ENCODE measurements at regions not wholly inside any gene's neighbourhood (a gene's known extent, or its start where the extent isn't known, plus 50 kb on each side); places are given as distances from the start of the nearest gene placed in this dataset.

DNA sequence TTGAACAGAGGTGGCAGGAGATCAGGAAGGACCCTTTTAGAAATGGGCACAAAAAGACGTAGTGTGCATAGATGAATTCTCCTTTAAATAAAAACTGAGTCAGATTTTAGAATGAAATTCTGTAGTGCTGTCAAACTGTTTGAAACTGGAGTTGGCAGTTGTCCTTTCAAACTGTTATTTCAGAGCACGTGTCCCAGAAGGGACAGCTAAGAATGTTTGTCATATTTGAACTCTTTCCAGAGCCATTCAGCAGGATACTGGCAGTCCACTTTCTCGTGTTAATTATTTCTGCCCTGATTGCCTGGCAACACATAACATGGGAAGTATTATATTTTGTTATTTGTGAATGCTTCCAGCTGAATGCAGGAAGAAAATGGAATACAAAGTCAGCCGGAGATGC, 212.3 kb upstream of the DPYD start:
- no peaks in the 10 kb centered on the region for H3K36me3 Mint-ChIP-seq (ENCODE audit: low read depth)
- CTCF ChIA-PET: no interaction called here

DNA sequence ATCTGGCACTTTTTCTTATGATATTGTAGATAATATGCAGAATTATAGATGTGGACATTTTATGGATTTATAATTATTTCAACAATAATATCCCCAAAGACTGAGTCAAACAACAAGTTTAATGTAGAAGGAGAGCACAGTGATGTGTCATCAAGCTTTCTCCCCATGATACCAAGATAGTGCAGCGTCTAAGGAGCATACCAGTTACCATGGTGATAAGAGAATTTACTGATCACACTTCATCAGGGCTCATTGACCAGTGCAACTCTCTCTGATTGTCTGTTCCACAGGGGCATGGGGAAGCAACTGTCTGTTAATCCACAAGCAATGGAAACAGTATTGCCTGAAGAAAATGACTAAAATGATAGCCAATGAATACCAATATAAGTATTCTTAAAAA, 209.6 kb upstream of the DPYD start:
- CTCF ChIA-PET: no interaction called here
- H3K36me3 Mint-ChIP-seq (ENCODE audit: low read depth): no peaks in the 10 kb centered on the region
- no peak for DNase-seq

More for the DNA sequence above, 212.3 kb upstream of the DPYD start:
- POLR2A ChIA-PET: interaction anchor here (0.6 kb wide), 1 partner anchor 829 kb away, joined by 3 read pairs; no protein-coding TSS in a partner anchor
- TF ChIP-seq, protein P1, sequence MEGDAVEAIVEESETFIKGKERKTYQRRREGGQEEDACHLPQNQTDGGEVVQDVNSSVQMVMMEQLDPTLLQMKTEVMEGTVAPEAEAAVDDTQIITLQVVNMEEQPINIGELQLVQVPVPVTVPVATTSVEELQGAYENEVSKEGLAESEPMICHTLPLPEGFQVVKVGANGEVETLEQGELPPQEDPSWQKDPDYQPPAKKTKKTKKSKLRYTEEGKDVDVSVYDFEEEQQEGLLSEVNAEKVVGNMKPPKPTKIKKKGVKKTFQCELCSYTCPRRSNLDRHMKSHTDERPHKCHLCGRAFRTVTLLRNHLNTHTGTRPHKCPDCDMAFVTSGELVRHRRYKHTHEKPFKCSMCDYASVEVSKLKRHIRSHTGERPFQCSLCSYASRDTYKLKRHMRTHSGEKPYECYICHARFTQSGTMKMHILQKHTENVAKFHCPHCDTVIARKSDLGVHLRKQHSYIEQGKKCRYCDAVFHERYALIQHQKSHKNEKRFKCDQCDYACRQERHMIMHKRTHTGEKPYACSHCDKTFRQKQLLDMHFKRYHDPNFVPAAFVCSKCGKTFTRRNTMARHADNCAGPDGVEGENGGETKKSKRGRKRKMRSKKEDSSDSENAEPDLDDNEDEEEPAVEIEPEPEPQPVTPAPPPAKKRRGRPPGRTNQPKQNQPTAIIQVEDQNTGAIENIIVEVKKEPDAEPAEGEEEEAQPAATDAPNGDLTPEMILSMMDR (IDR thresholded peaks at IDR 0.05): no peak
- no peak for ATAC-seq
- Mint-ChIP-seq H3K27ac (no peak overlapping the region), H3K4me1 (ENCODE audit: low read depth) (no peaks in the 10 kb centered on the region), H3K27me3 (no peaks in the 10 kb centered on the region), H3K4me3 (no peak overlapping the region), H3K9me3 (no peaks in the 10 kb centered on the region)
- intact Hi-C loops (cut with micrococcal nuclease): no loop called here
- no peak for DNase-seq

DNA sequence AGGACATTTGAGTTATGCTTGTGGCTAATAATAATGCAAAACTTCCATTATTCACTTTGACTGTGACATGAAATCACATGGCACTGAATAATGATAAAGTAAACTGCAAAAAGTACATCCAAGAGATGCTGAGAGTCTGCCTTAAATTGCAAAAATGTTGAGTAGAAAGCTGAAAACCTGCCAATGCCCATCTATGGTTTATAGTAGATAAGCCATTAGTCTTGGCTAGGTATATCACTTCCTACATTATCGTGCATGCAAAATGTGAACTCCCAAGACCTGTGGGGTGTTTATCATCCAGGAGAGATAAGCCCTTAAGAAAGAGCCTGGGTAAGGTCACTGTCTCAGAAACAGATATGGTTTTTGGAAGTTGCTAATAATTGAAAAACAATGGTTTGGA, 208.7 kb upstream of the DPYD start:
- intact Hi-C loops (cut with micrococcal nuclease): no loop called here
- TF ChIP-seq, protein P1 (IDR thresholded peaks at IDR 0.05): no peak
- H3K36me3 Mint-ChIP-seq (ENCODE audit: low read depth): no peaks in the 10 kb centered on the region
- POLR2A ChIA-PET: interaction anchor here (1.0 kb wide), 1 partner anchor 10 kb away, joined by 3 read pairs; no protein-coding TSS in a partner anchor
- CTCF ChIA-PET: interaction anchor here (1.0 kb wide), 1 partner anchor 10 kb away, joined by 3 read pairs; no protein-coding TSS in a partner anchor
- H3K4me3 Mint-ChIP-seq: no peak overlapping the region
- no peaks in the 10 kb centered on the region for H3K27me3 Mint-ChIP-seq
- DNase-seq: no peak
- H3K27ac Mint-ChIP-seq: no peak overlapping the region
- no peaks in the 10 kb centered on the region for H3K4me1 Mint-ChIP-seq (ENCODE audit: low read depth)
- H3K9me3 Mint-ChIP-seq: no peaks in the 10 kb centered on the region
- no peak for ATAC-seq

More for the DNA sequence above, 209.6 kb upstream of the DPYD start:
- no peak overlapping the region for H3K4me3 Mint-ChIP-seq
- no peak for ATAC-seq
- POLR2A ChIA-PET: interaction anchor here (1.0 kb wide), 1 partner anchor 11 kb away, joined by 3 read pairs; no protein-coding TSS in a partner anchor
- no peaks in the 10 kb centered on the region for H3K27me3 Mint-ChIP-seq
- no peak overlapping the region for H3K27ac Mint-ChIP-seq
- TF ChIP-seq, protein P1 (IDR thresholded peaks at IDR 0.05): no peak
- H3K4me1 Mint-ChIP-seq (ENCODE audit: low read depth): no peaks in the 10 kb centered on the region
- intact Hi-C loops (cut with micrococcal nuclease): no loop called here
- H3K9me3 Mint-ChIP-seq: no peaks in the 10 kb centered on the region

DNA sequence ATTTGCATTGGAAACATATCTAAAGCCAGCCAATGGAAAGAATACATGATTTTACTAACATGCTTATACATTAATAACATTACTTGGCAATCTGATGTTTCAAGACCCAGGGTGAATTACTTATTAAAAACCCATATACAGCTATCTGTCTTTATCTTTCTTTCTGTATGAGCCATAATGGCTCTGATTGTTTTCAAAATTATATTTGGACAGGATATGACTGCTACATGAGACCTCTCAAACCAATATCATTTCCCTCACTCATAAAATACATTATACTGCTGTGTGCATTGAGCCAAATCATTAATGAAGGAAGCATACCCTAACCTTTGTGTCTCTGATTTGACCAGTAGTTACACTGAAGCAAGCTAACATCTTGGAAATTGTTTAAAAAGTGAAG, 205.9 kb upstream of the DPYD start:
- Mint-ChIP-seq H3K27ac (no peak overlapping the region), H3K36me3 (ENCODE audit: low read depth) (no peaks in the 10 kb centered on the region), H3K4me3 (no peak overlapping the region), H3K27me3 (no peaks in the 10 kb centered on the region), H3K9me3 (no peaks in the 10 kb centered on the region), H3K4me1 (ENCODE audit: low read depth) (no peaks in the 10 kb centered on the region)
- ATAC-seq: no peak
- DNase-seq: no peak
- ChIA-PET CTCF (no interaction called here), POLR2A (no interaction called here)
- TF ChIP-seq, protein P1 (IDR thresholded peaks at IDR 0.05): no peak
- intact Hi-C loops (cut with micrococcal nuclease): no loop called here

DNA sequence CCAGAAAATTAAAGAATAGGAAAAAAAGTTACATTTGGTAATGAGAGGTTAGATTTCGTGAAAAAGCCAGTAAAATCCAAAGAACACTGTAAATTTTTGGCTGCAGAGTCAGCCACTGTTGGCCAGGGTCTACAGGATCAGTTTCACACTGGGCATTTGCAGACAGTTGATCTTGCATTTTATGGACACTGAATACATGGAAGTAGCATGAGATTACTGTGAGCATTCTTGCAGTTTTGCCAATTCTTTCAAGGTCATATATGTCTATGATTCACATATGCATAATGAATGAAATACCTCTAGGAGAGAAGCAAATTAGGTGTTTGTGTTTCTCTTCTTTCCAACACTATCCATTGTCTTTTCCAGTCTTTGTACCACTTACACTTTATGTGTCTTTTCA, 200.8 kb upstream of the DPYD start:
- TF ChIP-seq, protein P1 (IDR thresholded peaks at IDR 0.05): no peak
- Mint-ChIP-seq H3K36me3 (ENCODE audit: low read depth) (no peaks in the 10 kb centered on the region), H3K27me3 (no peaks in the 10 kb centered on the region), H3K4me3 (no peak overlapping the region), H3K27ac (no peak overlapping the region), H3K4me1 (ENCODE audit: low read depth) (no peaks in the 10 kb centered on the region), H3K9me3 (no peaks in the 10 kb centered on the region)
- ATAC-seq (no peak), DNase-seq (no peak)
- ChIA-PET CTCF (no interaction called here), POLR2A (no interaction called here)
- intact Hi-C loops (cut with micrococcal nuclease): no loop called here

All from activated CD8-positive, alpha-beta T cell treated with anti-CD3 and anti-CD28 coated beads for 36 hours (primary cell).